ENCODE measurements at regions not wholly inside any gene's neighbourhood (a gene's known extent, or its start where the extent isn't known, plus 50 kb on each side); places are given as distances from the start of the nearest gene placed in this dataset.

DNA sequence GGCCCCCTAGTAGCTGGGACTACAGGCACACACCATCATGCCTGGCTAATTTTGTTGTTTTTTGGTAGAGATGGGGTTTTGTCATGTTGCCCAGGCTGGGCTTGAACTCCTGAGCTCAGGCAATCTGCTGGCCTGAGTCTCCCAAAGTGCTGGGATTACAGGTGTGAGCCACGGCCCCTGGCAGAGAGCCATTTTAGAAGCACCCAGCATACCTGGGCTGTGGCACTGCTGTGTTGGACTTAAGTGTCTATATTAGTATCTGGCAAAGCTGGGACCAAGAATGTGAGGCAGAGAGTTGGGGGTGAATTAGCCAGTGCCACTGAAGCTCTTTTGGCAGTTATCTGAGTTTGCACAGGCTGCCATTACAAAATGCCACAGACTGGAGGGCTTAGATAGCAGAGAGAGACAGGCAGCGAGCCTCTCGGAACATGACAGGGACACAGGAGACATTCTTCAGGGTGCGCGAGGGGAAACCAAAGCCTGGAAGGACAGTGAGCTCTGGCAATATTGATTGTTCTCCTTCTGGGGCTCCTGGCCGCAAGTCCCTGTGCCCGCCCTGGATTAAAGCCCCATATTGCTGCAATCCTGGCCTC, 87.7 kb upstream of the ALX4 start:
- Histone ChIP-seq H3F3A (ENCODE audit: control insufficient read depth, insufficient read depth) (no peaks in the 10 kb centered on the region), H3K9me2 (replicated peaks; ENCODE audit: control insufficient read depth, low read length) (no peaks in the 10 kb centered on the region), H3K9me3 (ENCODE audit: control insufficient read depth, insufficient read depth, low read length) (no peaks in the 10 kb centered on the region), H3K79me2 (ENCODE audit: control insufficient read depth, low read length) (no peaks in the 10 kb centered on the region), H3K4me3 (ENCODE audit: low read length) (no peak overlapping the region), H3K4me1 (ENCODE audit: control insufficient read depth, low read length) (no peaks in the 10 kb centered on the region), H3K27ac (ENCODE audit: low read depth, low read length) (no peak overlapping the region), H3K4me2 (ENCODE audit: low read length) (no peak overlapping the region), H3K27me3 (ENCODE audit: control insufficient read depth, low read length) (no peaks in the 10 kb centered on the region), H3K36me3 (ENCODE audit: control insufficient read depth, low read length) (no peaks in the 10 kb centered on the region), H4K20me1 (ENCODE audit: control insufficient read depth, insufficient read depth, low read depth, low read length) (no peaks in the 10 kb centered on the region)
- TF ChIP-seq, protein P1, sequence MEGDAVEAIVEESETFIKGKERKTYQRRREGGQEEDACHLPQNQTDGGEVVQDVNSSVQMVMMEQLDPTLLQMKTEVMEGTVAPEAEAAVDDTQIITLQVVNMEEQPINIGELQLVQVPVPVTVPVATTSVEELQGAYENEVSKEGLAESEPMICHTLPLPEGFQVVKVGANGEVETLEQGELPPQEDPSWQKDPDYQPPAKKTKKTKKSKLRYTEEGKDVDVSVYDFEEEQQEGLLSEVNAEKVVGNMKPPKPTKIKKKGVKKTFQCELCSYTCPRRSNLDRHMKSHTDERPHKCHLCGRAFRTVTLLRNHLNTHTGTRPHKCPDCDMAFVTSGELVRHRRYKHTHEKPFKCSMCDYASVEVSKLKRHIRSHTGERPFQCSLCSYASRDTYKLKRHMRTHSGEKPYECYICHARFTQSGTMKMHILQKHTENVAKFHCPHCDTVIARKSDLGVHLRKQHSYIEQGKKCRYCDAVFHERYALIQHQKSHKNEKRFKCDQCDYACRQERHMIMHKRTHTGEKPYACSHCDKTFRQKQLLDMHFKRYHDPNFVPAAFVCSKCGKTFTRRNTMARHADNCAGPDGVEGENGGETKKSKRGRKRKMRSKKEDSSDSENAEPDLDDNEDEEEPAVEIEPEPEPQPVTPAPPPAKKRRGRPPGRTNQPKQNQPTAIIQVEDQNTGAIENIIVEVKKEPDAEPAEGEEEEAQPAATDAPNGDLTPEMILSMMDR (IDR thresholded peaks at IDR 0.05; ENCODE audit: low read depth, low read length, poor library complexity, severe bottlenecking): no peak
- no peak for TF ChIP-seq EZH2phosphoT487 (IDR thresholded peaks at IDR 0.05; ENCODE audit: borderline replicate concordance, low read length)

DNA sequence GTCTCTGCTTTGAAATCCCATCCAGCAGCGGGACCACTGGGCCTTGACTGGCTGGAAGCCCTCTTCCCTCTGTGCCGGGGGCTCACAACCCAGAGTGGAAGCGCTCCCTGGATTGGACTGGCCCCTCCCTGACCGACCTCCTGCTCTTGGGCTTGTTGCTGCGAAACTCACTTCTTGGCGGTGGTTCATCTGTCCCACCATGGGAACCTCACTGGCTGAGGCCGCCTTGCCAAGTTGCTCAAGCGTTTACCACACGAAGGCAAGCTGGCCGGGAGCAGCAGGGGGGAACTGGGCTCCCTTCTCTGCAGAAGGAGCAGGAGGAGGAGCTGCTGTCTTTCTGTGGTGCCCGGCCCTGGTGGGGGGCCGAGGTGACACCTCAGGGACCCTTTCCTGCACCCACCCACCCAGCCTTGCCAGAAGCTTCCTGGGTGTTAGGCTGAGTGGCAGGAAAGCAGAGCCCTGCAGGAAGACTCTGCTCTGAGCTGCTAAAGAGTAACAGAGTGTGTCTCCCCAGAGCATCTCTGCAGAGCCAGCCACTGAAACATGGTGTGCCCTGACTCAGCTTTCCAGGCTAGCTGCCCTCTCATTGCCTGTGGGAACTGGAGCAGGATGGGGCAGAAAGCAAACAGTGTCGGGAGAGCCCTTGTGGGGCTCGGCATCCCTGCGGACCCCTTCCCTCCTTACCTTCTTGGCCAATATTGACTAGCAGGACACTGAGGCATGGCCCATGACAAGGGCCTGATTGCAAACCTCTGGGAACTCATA, 88.5 kb upstream of the ALX4 start:
- H3K4me1 ChIP-seq (ENCODE audit: control insufficient read depth, low read length): no peaks in the 10 kb centered on the region
- no peaks in the 10 kb centered on the region for H3K27me3 ChIP-seq (ENCODE audit: control insufficient read depth, low read length)
- H3K27ac ChIP-seq (ENCODE audit: low read depth, low read length): no peak overlapping the region
- no peaks in the 10 kb centered on the region for H4K20me1 ChIP-seq (ENCODE audit: control insufficient read depth, insufficient read depth, low read depth, low read length)
- TF ChIP-seq, protein P1 (IDR thresholded peaks at IDR 0.05; ENCODE audit: low read depth, low read length, poor library complexity, severe bottlenecking): no peak
- TF ChIP-seq EZH2phosphoT487 (IDR thresholded peaks at IDR 0.05; ENCODE audit: borderline replicate concordance, low read length): no peak
- no peaks in the 10 kb centered on the region for H3K9me2 ChIP-seq (replicated peaks; ENCODE audit: control insufficient read depth, low read length)
- H3K4me3 ChIP-seq (ENCODE audit: low read length): no peak overlapping the region
- no peaks in the 10 kb centered on the region for H3K9me3 ChIP-seq (ENCODE audit: control insufficient read depth, insufficient read depth, low read length)
- no peaks in the 10 kb centered on the region for H3K79me2 ChIP-seq (ENCODE audit: control insufficient read depth, low read length)
- H3K4me2 ChIP-seq (ENCODE audit: low read length): no peak overlapping the region
- H3F3A ChIP-seq (ENCODE audit: control insufficient read depth, insufficient read depth): no peaks in the 10 kb centered on the region
- no peaks in the 10 kb centered on the region for H3K36me3 ChIP-seq (ENCODE audit: control insufficient read depth, low read length)

DNA sequence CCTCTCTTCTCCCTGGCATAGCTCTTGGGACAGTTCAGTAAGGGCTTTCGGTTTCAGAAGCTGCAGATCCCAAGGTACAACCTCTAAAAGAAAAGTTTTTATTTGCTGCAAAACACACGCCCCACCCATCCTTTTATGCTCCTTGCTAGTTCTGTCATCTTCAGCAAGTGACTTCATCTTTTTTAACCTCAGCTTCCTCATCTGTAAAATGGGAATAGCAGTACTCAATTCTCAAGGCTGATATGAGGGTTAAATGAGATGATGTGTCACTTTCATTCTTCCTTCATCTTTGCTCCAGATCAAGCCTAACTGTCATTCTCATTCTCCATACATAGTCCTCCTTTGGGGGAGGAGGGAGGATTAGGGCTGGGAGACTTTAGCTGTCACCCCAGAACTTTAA, 90.0 kb upstream of the ALX4 start:
- Histone ChIP-seq H3K4me1 (ENCODE audit: control insufficient read depth, low read length) (no peaks in the 10 kb centered on the region), H3K9me3 (ENCODE audit: control insufficient read depth, insufficient read depth, low read length) (no peaks in the 10 kb centered on the region), H4K20me1 (ENCODE audit: control insufficient read depth, insufficient read depth, low read depth, low read length) (no peaks in the 10 kb centered on the region), H3K4me3 (ENCODE audit: low read length) (no peak overlapping the region), H3K79me2 (ENCODE audit: control insufficient read depth, low read length) (no peaks in the 10 kb centered on the region), H3K9me2 (replicated peaks; ENCODE audit: control insufficient read depth, low read length) (no peaks in the 10 kb centered on the region), H3K27me3 (ENCODE audit: control insufficient read depth, low read length) (no peaks in the 10 kb centered on the region; the same call in 1 of the 2 replicates), H3K27ac (ENCODE audit: low read depth, low read length) (no peak overlapping the region), H3F3A (ENCODE audit: control insufficient read depth, insufficient read depth) (no peaks in the 10 kb centered on the region), H3K4me2 (ENCODE audit: low read length) (no peak overlapping the region), H3K36me3 (ENCODE audit: control insufficient read depth, low read length) (no peaks in the 10 kb centered on the region)
- TF ChIP-seq EZH2phosphoT487 (IDR thresholded peaks at IDR 0.05; ENCODE audit: borderline replicate concordance, low read length): no peak
- TF ChIP-seq, protein P1 (IDR thresholded peaks at IDR 0.05; ENCODE audit: low read depth, low read length, poor library complexity, severe bottlenecking): no peak
